ENCODE measurements at regions not wholly inside any gene's neighbourhood (a gene's known extent, or its start where the extent isn't known, plus 50 kb on each side); places are given as distances from the start of the nearest gene placed in this dataset.
A peak's percentile ranks its signal among the peaks of the same experiment; 100 is the strongest.

GRCh38 chr20:53742685-53743081 lies 149.0 kb upstream of the ZNF217 start:
- H3K36me3 Mint-ChIP-seq (ENCODE audit: insufficient read depth in 1 of 3, low read depth in 3 of 3): no peaks in the 10 kb centered on the region
- Histone ChIP-seq H3K4me2 (ENCODE audit: insufficient read depth, insufficient read length, low read length) (no peak overlapping the region), H3T11ph (ENCODE audit: low read length) (no peak overlapping the region), H3K56ac (ENCODE audit: insufficient read length, low read depth, low read length) (no peak overlapping the region), H3K14ac (ENCODE audit: insufficient read depth, low read length) (no peak overlapping the region), H2BK15ac (ENCODE audit: low read depth, low read length) (no peak overlapping the region), H4K20me1 (ENCODE audit: control insufficient read depth, insufficient read depth, insufficient read length) (no peaks in the 10 kb centered on the region), H2BK5ac (ENCODE audit: insufficient read length, low read length) (no peak overlapping the region), H3K27me3 (ENCODE audit: insufficient read depth, low read length) (no peaks in the 10 kb centered on the region), H2BK20ac (ENCODE audit: low read depth, low read length, poor library complexity, severe bottlenecking) (no peak overlapping the region), H3K23ac (ENCODE audit: insufficient read length, low read depth, low read length) (no peak overlapping the region), H2BK12ac (ENCODE audit: insufficient read length, low read depth, low read length) (no peak overlapping the region), H3K23me2 (ENCODE audit: insufficient read length, low read depth, low read length, poor library complexity, severe bottlenecking) (no peaks in the 10 kb centered on the region), H3K79me2 (ENCODE audit: insufficient read depth, low read length) (no peaks in the 10 kb centered on the region), H4K5ac (ENCODE audit: insufficient read length, low read depth, low read length) (no peak overlapping the region), H3K27ac (ENCODE audit: insufficient read length, low read depth, low read length) (no peak overlapping the region), H3K18ac (ENCODE audit: insufficient read length, low read depth, low read length) (no peak overlapping the region), H4K8ac (replicated peaks; ENCODE audit: insufficient read length, low read depth, low read length) (no peak overlapping the region), H3K79me1 (ENCODE audit: insufficient read depth, low read depth, low read length, poor library complexity, severe bottlenecking) (no peaks in the 10 kb centered on the region), H2AFZ (ENCODE audit: low read length) (no peak overlapping the region), H4K91ac (ENCODE audit: insufficient read length, low read depth, low read length) (no peak overlapping the region), H2BK120ac (ENCODE audit: low read depth, low read length, poor library complexity, severe bottlenecking) (no peak overlapping the region), H3K4me1 (ENCODE audit: insufficient read depth, low read length) (peaks cover 16% of the 10 kb centered on the region), H3K9ac (ENCODE audit: extremely low read depth, insufficient read length, low read length) (no peak overlapping the region), H2AK5ac (ENCODE audit: insufficient read length, low read length) (no peak overlapping the region), H3K9me3 (ENCODE audit: control insufficient read depth, low read depth, low read length) (no peaks in the 10 kb centered on the region), H3K4ac (ENCODE audit: low read depth, low read length) (no peak overlapping the region)
- H3K9me3 Mint-ChIP-seq: no peaks in the 10 kb centered on the region
- no peak overlapping the region for H3K4me3 Mint-ChIP-seq
- WGBS (ENCODE audit: extremely low coverage, insufficient read length, low lambda C conversion rate): no CpG with 5 or more reads among the region's 3 CpGs
- no peak for TF ChIP-seq CTCF (conservative IDR thresholded peaks at IDR 0.05)
- peaks cover 50 to 57% of the 10 kb centered on the region in 2 experiments for H3K4me1 Mint-ChIP-seq
- H3K27me3 Mint-ChIP-seq (ENCODE audit: low read depth): no peaks in the 10 kb centered on the region
- no peak for DNase-seq
- H3K27ac Mint-ChIP-seq: peak overlapping the region in 1 of 3 experiments; percentile 69; a peak in 2 of 7 replicates
